ENCODE measurements at regions not wholly inside any gene's neighbourhood (a gene's known extent, or its start where the extent isn't known, plus 50 kb on each side); places are given as distances from the start of the nearest gene placed in this dataset.

GRCh38 chr3:171944118-171945016 lies 95.0 kb upstream of the FNDC3B start:
- no peak for TF ChIP-seq CTCF (IDR thresholded peaks at IDR 0.05; ENCODE audit: low read length)
- no peak for TF ChIP-seq EZH2phosphoT487 (IDR thresholded peaks at IDR 0.05; ENCODE audit: low read length)
